ENCODE measurements at regions not wholly inside any gene's neighbourhood (a gene's known extent, or its start where the extent isn't known, plus 50 kb on each side); places are given as distances from the start of the nearest gene placed in this dataset.

DNA sequence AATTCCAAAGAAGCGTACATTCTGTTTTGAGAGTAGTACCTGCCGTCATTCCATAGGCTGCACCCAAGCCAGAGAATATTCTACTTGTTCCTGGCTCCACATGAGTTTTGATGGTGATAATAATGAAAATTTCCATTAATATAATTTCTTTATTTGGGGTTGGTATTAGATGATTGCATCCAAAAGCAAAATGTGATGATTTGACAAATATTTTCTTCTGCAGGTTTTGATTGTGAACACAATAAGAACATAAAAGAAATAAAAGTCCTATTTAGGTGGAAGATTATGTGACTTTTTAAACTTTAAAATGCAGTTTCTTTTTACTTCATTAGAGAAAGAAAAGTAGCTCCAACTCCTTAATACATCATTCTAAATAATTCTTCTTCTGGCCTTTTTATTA is 284.8 kb upstream of the FMN2 start:
- Histone ChIP-seq H3K27me3 (no peaks in the 10 kb centered on the region), H3K9ac (no peak overlapping the region), H4K20me1 (ENCODE audit: low read depth) (peaks cover 9% of the 10 kb centered on the region), H3K4me1 (peaks cover 46% of the 10 kb centered on the region), H3K4me3 (no peak overlapping the region), H2AFZ (replicated peaks) (no peak overlapping the region), H3F3A (ENCODE audit: low read depth) (peaks cover 33% of the 10 kb centered on the region), H3K79me2 (ENCODE audit: low read depth) (no peaks in the 10 kb centered on the region), H3K9me3 (ENCODE audit: low read depth) (no peaks in the 10 kb centered on the region), H3K4me2 (no peak overlapping the region), H3K36me3 (no peaks in the 10 kb centered on the region), H3K27ac (no peak overlapping the region)
- DNase-seq (ENCODE audit: low spot score), result no peak
- Mint-ChIP-seq H3K4me1 (peaks cover 42% of the 10 kb centered on the region), H3K4me3 (no peak overlapping the region), H3K36me3 (no peaks in the 10 kb centered on the region), H3K27me3 (ENCODE audit: insufficient read depth, low read depth) (peaks cover 7% of the 10 kb centered on the region), H3K9me3 (no peaks in the 10 kb centered on the region), H3K27ac (no peak overlapping the region)
- TF ChIP-seq EZH2phosphoT487 (IDR thresholded peaks at IDR 0.05), result no peak
- TF ChIP-seq, protein P1, sequence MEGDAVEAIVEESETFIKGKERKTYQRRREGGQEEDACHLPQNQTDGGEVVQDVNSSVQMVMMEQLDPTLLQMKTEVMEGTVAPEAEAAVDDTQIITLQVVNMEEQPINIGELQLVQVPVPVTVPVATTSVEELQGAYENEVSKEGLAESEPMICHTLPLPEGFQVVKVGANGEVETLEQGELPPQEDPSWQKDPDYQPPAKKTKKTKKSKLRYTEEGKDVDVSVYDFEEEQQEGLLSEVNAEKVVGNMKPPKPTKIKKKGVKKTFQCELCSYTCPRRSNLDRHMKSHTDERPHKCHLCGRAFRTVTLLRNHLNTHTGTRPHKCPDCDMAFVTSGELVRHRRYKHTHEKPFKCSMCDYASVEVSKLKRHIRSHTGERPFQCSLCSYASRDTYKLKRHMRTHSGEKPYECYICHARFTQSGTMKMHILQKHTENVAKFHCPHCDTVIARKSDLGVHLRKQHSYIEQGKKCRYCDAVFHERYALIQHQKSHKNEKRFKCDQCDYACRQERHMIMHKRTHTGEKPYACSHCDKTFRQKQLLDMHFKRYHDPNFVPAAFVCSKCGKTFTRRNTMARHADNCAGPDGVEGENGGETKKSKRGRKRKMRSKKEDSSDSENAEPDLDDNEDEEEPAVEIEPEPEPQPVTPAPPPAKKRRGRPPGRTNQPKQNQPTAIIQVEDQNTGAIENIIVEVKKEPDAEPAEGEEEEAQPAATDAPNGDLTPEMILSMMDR (IDR thresholded peaks at IDR 0.05), result no peak
- TF ChIP-seq EZH2 (IDR thresholded peaks at IDR 0.05), result no peak

DNA sequence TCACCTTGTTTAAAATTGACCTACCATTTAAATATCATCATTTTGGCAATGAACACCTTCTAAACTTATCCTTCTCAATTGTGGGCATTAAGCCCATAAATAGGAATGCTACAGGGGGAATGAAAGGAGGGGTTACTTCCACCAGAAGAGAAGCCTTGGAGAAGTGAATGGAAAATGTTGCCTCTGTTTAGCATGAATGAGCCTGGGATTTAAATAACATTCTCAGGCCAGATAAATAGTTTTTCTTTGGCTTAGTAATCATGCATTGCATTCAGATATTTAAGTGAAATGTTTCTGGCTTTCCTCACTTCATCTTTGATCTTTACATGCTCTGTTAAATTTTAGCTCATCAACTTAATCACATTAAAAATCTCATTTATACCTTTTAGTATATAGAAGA is 284.3 kb upstream of the FMN2 start:
- peak; percentile 40 for DNase-seq (ENCODE audit: low spot score)
- Histone ChIP-seq H3F3A (ENCODE audit: low read depth) (peaks cover 33% of the 10 kb centered on the region), H3K9me3 (ENCODE audit: low read depth) (no peaks in the 10 kb centered on the region), H4K20me1 (ENCODE audit: low read depth) (peaks cover 9% of the 10 kb centered on the region), H3K9ac (no peak overlapping the region), H3K36me3 (no peaks in the 10 kb centered on the region), H3K4me1 (peaks cover 46% of the 10 kb centered on the region), H2AFZ (replicated peaks) (no peak overlapping the region), H3K4me3 (no peak overlapping the region), H3K27me3 (no peaks in the 10 kb centered on the region), H3K79me2 (ENCODE audit: low read depth) (no peaks in the 10 kb centered on the region), H3K27ac (no peak overlapping the region), H3K4me2 (no peak overlapping the region)
- Mint-ChIP-seq H3K27me3 (ENCODE audit: insufficient read depth, low read depth) (peaks cover 7% of the 10 kb centered on the region), H3K9me3 (no peaks in the 10 kb centered on the region), H3K4me1 (peaks cover 46% of the 10 kb centered on the region), H3K4me3 (no peak overlapping the region), H3K27ac (no peak overlapping the region), H3K36me3 (no peaks in the 10 kb centered on the region)
- TF ChIP-seq EZH2phosphoT487 (IDR thresholded peaks at IDR 0.05) (no peak), EZH2 (IDR thresholded peaks at IDR 0.05) (no peak)
- TF ChIP-seq, protein P1 (IDR thresholded peaks at IDR 0.05), result no peak

DNA sequence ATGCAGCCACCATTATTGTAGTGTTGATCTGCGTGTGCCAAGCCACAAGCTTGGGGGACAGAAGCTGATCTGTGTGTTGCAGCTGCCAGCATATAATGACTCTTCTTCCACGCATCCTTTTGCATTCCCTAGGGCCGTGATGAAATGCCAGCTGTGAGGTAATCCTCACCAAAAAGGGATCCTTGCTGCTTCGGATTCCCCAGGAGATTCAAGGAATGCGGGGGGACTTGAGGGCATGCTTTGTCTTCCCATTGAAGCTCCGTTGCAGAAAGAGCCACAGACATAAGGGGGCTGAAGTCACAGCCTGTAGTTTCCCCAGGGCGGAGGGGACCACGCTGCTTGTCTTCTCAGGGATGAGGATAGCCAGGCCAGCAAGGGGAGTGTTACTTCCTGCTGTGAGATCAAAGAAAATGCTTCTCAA is 281.6 kb upstream of the FMN2 start:
- peak; percentile 80 for DNase-seq (ENCODE audit: low spot score)
- TF ChIP-seq EZH2 (IDR thresholded peaks at IDR 0.05) (no peak), EZH2phosphoT487 (IDR thresholded peaks at IDR 0.05) (no peak)
- TF ChIP-seq, protein P1 (IDR thresholded peaks at IDR 0.05), result no peak
- Histone ChIP-seq H3K4me3 (no peak overlapping the region), H3F3A (ENCODE audit: low read depth) (peaks cover 33% of the 10 kb centered on the region), H3K9ac (no peak overlapping the region), H3K9me3 (ENCODE audit: low read depth) (no peaks in the 10 kb centered on the region), H2AFZ (replicated peaks) (no peak overlapping the region), H3K27me3 (no peaks in the 10 kb centered on the region), H3K36me3 (no peaks in the 10 kb centered on the region), H3K4me1 (peaks cover 46% of the 10 kb centered on the region), H3K4me2 (peak overlapping the region; percentile 58), H3K27ac (peak overlapping the region; percentile 61), H3K79me2 (ENCODE audit: low read depth) (no peaks in the 10 kb centered on the region), H4K20me1 (ENCODE audit: low read depth) (peaks cover 9% of the 10 kb centered on the region)
- H3K27me3 Mint-ChIP-seq (ENCODE audit: insufficient read depth, low read depth), result peaks cover 7% of the 10 kb centered on the region
- no peaks in the 10 kb centered on the region for H3K36me3 Mint-ChIP-seq
- no peak overlapping the region for H3K27ac Mint-ChIP-seq
- H3K9me3 Mint-ChIP-seq, result no peaks in the 10 kb centered on the region
- H3K4me3 Mint-ChIP-seq, result no peak overlapping the region
- peaks cover 52% of the 10 kb centered on the region for H3K4me1 Mint-ChIP-seq
